ENCODE measurements at regions not wholly inside any gene's neighbourhood (a gene's known extent, or its start where the extent isn't known, plus 50 kb on each side); places are given as distances from the start of the nearest gene placed in this dataset.

DNA sequence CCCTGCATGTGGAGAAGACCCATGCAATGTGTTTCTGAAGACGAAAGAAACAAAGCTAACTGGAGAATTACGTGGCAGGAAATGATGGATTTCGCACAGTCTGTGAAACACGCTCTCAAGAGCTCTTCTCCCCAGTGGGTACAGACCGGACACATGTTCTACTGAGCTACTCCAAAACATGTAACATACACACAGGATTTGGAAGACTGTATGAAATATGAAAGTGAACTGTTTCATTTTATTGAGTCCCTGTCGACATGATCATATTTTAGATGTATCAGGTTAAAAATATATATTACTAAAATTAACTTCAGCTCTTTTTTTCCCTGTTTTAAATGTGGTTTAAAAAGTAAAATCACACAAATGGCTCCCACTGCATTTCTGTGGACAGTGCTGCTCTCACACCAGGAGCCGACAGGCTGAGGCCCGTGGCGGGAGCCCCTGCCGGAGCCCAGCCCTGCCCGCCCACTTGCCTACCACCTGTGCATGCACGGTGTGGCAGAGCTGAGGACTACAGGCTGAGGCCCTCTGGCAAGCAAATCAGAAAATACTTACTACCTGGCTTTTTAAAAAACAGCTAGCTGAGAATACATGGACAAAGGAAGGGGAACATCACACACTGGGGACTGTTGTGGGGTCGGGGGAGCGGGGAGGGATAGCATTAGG, 58.9 kb upstream of the NXT1 start:
- TF ChIP-seq YY1 (IDR thresholded peaks at IDR 0.05; ENCODE audit: insufficient read depth, insufficient read length) (no peak), ZNF274 (IDR thresholded peaks at IDR 0.05; ENCODE audit: low read depth, low read length) (no peak), SUZ12 (IDR thresholded peaks at IDR 0.05; ENCODE audit: extremely low read depth, insufficient read depth, insufficient read length) (no peak)
